Calu3 (cell line): ENCODE measurements at regions not wholly inside any gene's neighbourhood (a gene's known extent, or its start where the extent isn't known, plus 50 kb on each side); places are given as distances from the start of the nearest gene placed in this dataset.

ENCODE experiments used
- BruUV-seq: library from RNA; stranded (reverse); fragments of 400-500 nt; replicated peaks from 2 replicates; lab custom pipeline; 2021; lab: Mats Ljungman, UMichigan
- CTCF ChIA-PET: fragments of 300-600 bp; sonication (Branson Sonifier 250); formaldehyde crosslinking; loops from one replicate; lab custom pipeline; 2022; ENCODE audit warnings: antibody characterized with exemption; lab: Charles Lee
- DNase-seq: peaks from one replicate; pipeline ENCODE4 v3.0.0; 2022
- H3K27ac Mint-ChIP-seq: one replicate; pipeline ENCODE4 v1.8.0; 2022; ENCODE audit warnings: mixed read lengths; ENCODE audit not compliant: unreplicated experiment
- H3K27me3 Mint-ChIP-seq: one replicate; pipeline ENCODE4 v1.8.0; 2022; ENCODE audit warnings: mixed read lengths; ENCODE audit not compliant: unreplicated experiment
- H3K36me3 Mint-ChIP-seq: one replicate; pipeline ENCODE4 v1.8.0; 2022; ENCODE audit warnings: mild to moderate bottlenecking, moderate library complexity, mixed read lengths; ENCODE audit not compliant: insufficient read depth, unreplicated experiment
- H3K4me1 Mint-ChIP-seq: one replicate; pipeline ENCODE4 v1.8.0; 2022; ENCODE audit warnings: mild to moderate bottlenecking, low read depth, mixed read lengths; ENCODE audit not compliant: unreplicated experiment
- H3K4me3 Mint-ChIP-seq: one replicate; pipeline ENCODE4 v1.8.0; 2022; ENCODE audit warnings: mild to moderate bottlenecking, low read depth, moderate library complexity, mixed read lengths; ENCODE audit not compliant: unreplicated experiment
- H3K9me3 Mint-ChIP-seq: one replicate; pipeline ENCODE4 v1.8.0; 2022; ENCODE audit warnings: low read depth, mixed read lengths; ENCODE audit not compliant: unreplicated experiment
- CTCF ChIP-seq: fragments of 200-600 bp; IDR thresholded peaks from one replicate; pipeline ENCODE4 v1.8.0; 2022; ENCODE audit warnings: antibody characterized with exemption; ENCODE audit not compliant: unreplicated experiment
- intact Hi-C: fragments of 100-400 bp; cut with micrococcal nuclease; formaldehyde crosslinking; loops from one replicate; pipeline ENCODE4 v1.10.0; 2022; ENCODE audit not compliant: unreplicated experiment

- Mint-ChIP-seq H3K36me3 (no peaks in the 10 kb centered on the region), H3K27me3 (peaks cover 59% of the 10 kb centered on the region), H3K9me3 (no peaks in the 10 kb centered on the region), H3K27ac (no peak overlapping the region), H3K4me1 (no peaks in the 10 kb centered on the region), H3K4me3 (no peak overlapping the region)
- CTCF ChIA-PET, result no interaction called here
- no peak for DNase-seq
- TF ChIP-seq CTCF, result no peak
- BruUV-seq, result no TSS peak
- intact Hi-C loops, result no loop called here
These were observed 238.0 kb downstream of the TBXT start for GRCh38 chr6:165929607-165930006.

GRCh38 chr6:165926378-165926777 is 241.3 kb downstream of the TBXT start:
- Mint-ChIP-seq H3K4me3 (no peak overlapping the region), H3K27me3 (peaks cover 31% of the 10 kb centered on the region), H3K27ac (no peak overlapping the region), H3K9me3 (peaks cover 3% of the 10 kb centered on the region), H3K36me3 (no peaks in the 10 kb centered on the region), H3K4me1 (peaks cover 17% of the 10 kb centered on the region)
- CTCF ChIA-PET, result no interaction called here
- TF ChIP-seq CTCF, result no peak
- intact Hi-C loops, result no loop called here
- DNase-seq, result no peak
- BruUV-seq, result no TSS peak

GRCh38 chr6:165925474-165926156 is 242.0 kb downstream of the TBXT start:
- no peak for DNase-seq
- peaks cover 3% of the 10 kb centered on the region for H3K9me3 Mint-ChIP-seq
- BruUV-seq, result no TSS peak

GRCh38 chr6:165922309-165922794 is 245.3 kb downstream of the TBXT start:
- H3K9me3 Mint-ChIP-seq, result peaks cover 3% of the 10 kb centered on the region
- no TSS peak for BruUV-seq
- no peak for DNase-seq
- TF ChIP-seq CTCF, result no peak
- peaks cover 21% of the 10 kb centered on the region for H3K4me1 Mint-ChIP-seq
- no peak overlapping the region for H3K27ac Mint-ChIP-seq
- intact Hi-C loops, result no loop called here
- no peak overlapping the region for H3K4me3 Mint-ChIP-seq
- H3K36me3 Mint-ChIP-seq, result no peaks in the 10 kb centered on the region
- CTCF ChIA-PET, result no interaction called here
- peaks cover under 1% of the 10 kb centered on the region for H3K27me3 Mint-ChIP-seq

More at GRCh38 chr6:165925474-165926156, 242.0 kb downstream of the TBXT start:
- Mint-ChIP-seq H3K4me3 (no peak overlapping the region), H3K27ac (no peak overlapping the region), H3K36me3 (no peaks in the 10 kb centered on the region), H3K4me1 (peaks cover 21% of the 10 kb centered on the region), H3K27me3 (peaks cover 23% of the 10 kb centered on the region)
- intact Hi-C loops, result no loop called here
- TF ChIP-seq CTCF, result no peak
- CTCF ChIA-PET, result no interaction called here
